ENCODE measurements at regions not wholly inside any gene's neighbourhood (a gene's known extent, or its start where the extent isn't known, plus 50 kb on each side); places are given as distances from the start of the nearest gene placed in this dataset.

GRCh38 chr14:26323869-26324268, 274.0 kb downstream of the NOVA1 start:
- Histone ChIP-seq H3K79me2 (ENCODE audit: insufficient read depth, low read length) (no peaks in the 10 kb centered on the region), H3K27ac (ENCODE audit: insufficient read length, low read depth, low read length) (no peak overlapping the region), H3K14ac (ENCODE audit: insufficient read depth, low read length) (no peak overlapping the region), H2AFZ (ENCODE audit: low read length) (no peak overlapping the region), H3K4ac (ENCODE audit: low read depth, low read length) (no peak overlapping the region), H4K5ac (ENCODE audit: insufficient read length, low read depth, low read length) (no peak overlapping the region), H3K4me1 (ENCODE audit: insufficient read depth, low read length) (no peaks in the 10 kb centered on the region), H3K27me3 (ENCODE audit: insufficient read depth, low read length) (no peaks in the 10 kb centered on the region), H4K91ac (ENCODE audit: insufficient read length, low read depth, low read length) (no peak overlapping the region), H2BK20ac (ENCODE audit: low read depth, low read length, poor library complexity, severe bottlenecking) (no peak overlapping the region), H4K20me1 (ENCODE audit: control insufficient read depth, insufficient read depth, insufficient read length) (no peaks in the 10 kb centered on the region), H3K4me2 (ENCODE audit: insufficient read depth, insufficient read length, low read length) (no peak overlapping the region), H2BK12ac (ENCODE audit: insufficient read length, low read depth, low read length) (no peak overlapping the region), H2BK120ac (ENCODE audit: low read depth, low read length, poor library complexity, severe bottlenecking) (no peak overlapping the region), H4K8ac (replicated peaks; ENCODE audit: insufficient read length, low read depth, low read length) (no peak overlapping the region), H3K79me1 (ENCODE audit: insufficient read depth, low read depth, low read length, poor library complexity, severe bottlenecking) (no peaks in the 10 kb centered on the region), H3K23me2 (ENCODE audit: insufficient read length, low read depth, low read length, poor library complexity, severe bottlenecking) (no peaks in the 10 kb centered on the region), H3K9me3 (ENCODE audit: control insufficient read depth, low read depth, low read length) (no peaks in the 10 kb centered on the region), H2BK5ac (ENCODE audit: insufficient read length, low read length) (no peak overlapping the region), H3K56ac (ENCODE audit: insufficient read length, low read depth, low read length) (no peak overlapping the region), H3K23ac (ENCODE audit: insufficient read length, low read depth, low read length) (no peak overlapping the region), H3K9ac (ENCODE audit: extremely low read depth, insufficient read length, low read length) (no peak overlapping the region), H2AK5ac (ENCODE audit: insufficient read length, low read length) (no peak overlapping the region), H2BK15ac (ENCODE audit: low read depth, low read length) (no peak overlapping the region), H3K18ac (ENCODE audit: insufficient read length, low read depth, low read length) (no peak overlapping the region), H3T11ph (ENCODE audit: low read length) (no peak overlapping the region)
- no peak for DNase-seq
- Mint-ChIP-seq H3K4me3 (no peak overlapping the region), H3K27ac (peak overlapping the region in 1 of 3 experiments; percentile 68; a peak in 2 of 7 replicates), H3K4me1 (peaks cover 6 to 14% of the 10 kb centered on the region in 2 experiments), H3K9me3 (no peaks in the 10 kb centered on the region), H3K27me3 (ENCODE audit: low read depth) (no peaks in the 10 kb centered on the region), H3K36me3 (ENCODE audit: insufficient read depth in 1 of 3, low read depth in 3 of 3) (no peaks in the 10 kb centered on the region)
- WGBS (ENCODE audit: extremely low coverage, insufficient read length, low lambda C conversion rate), result no CpG with 5 or more reads among the region's 5 CpGs
- TF ChIP-seq CTCF (conservative IDR thresholded peaks at IDR 0.05), result no peak

All from H9 (cell line).